HCT116 (cell line): ENCODE measurements at regions not wholly inside any gene's neighbourhood (a gene's known extent, or its start where the extent isn't known, plus 50 kb on each side); places are given as distances from the start of the nearest gene placed in this dataset.

Experiments used
- ATAC-seq: fragments of 200-7000 bp; cut with Tn5 transposase; 2 replicates; pipeline ENCODE4 v1.9.1; 2020; ENCODE audit warnings: mild to moderate bottlenecking, moderate library complexity
- BruUV-seq: library from RNA; stranded (reverse); fragments of 400-500 nt; replicated peaks from 2 replicates; lab custom pipeline; 2021; lab: Mats Ljungman, UMichigan
- CTCF ChIA-PET: fragments of 300-600 bp; sonication (Branson Sonifier 250); formaldehyde crosslinking; loops from one replicate; lab custom pipeline; 2021; ENCODE audit warnings: antibody characterized with exemption; lab: Charles Lee
- POLR2A ChIA-PET: fragments of 300-600, 350-600 bp; sonication (Branson Sonifier 250); formaldehyde crosslinking; loops from one replicate; lab custom pipeline; 2021; ENCODE audit warnings: antibody characterized with exemption; lab: Charles Lee
- RAD21 ChIA-PET, 2 experiments: fragments of 300-600 bp; sonication (Branson Sonifier 250); formaldehyde crosslinking; loops; one replicate each; lab custom pipeline; 2023; ENCODE audit warnings: low total read pairs in 2 of 2; ENCODE audit not compliant: uncharacterized antibody in 2 of 2, unreplicated experiment in 2 of 2, low non-redundant PET in 1 of 2; lab: Charles Lee
- DNase-seq: peaks from one replicate; pipeline ENCODE4 v3.0.0-alpha.2; 2010; ENCODE audit warnings: low read depth, low spot score
- H2AFZ ChIP-seq: fragments of 200-600 bp; shearing (Covaris generic), sonication (generic); 2 replicates; pipeline ENCODE4 v1.6.1; 2017; ENCODE audit warnings: low read depth, mixed run types, mixed read lengths, antibody characterized with exemption, low read length; ENCODE audit not compliant: poor library complexity, severe bottlenecking
- H3K27ac ChIP-seq: 2 replicates; pipeline ENCODE4 v1.5.1; 2012; ENCODE audit warnings: low read depth, low read length
- H3K27me3 ChIP-seq: fragments of 200-600 bp; sonication (generic); 2 replicates; pipeline ENCODE4 v1.6.1; 2016; ENCODE audit warnings: mixed run types, low read length, mixed read lengths; ENCODE audit not compliant: insufficient read depth
- H3K36me3 ChIP-seq, 2 experiments: fragments of 200-500 bp in 1 of 2; fragments of 200-600 bp in 1 of 2; sonication (Bioruptor generic) in 1 of 2; sonication (generic) in 1 of 2; 2 replicates each; pipeline versions ENCODE4 v1.5.1 to v1.6.1; 2014 to 2016; ENCODE audit warnings: low read length in 2 of 2, inconsistent platforms in 1 of 2, mixed read lengths in 1 of 2, mixed run types in 1 of 2; ENCODE audit not compliant: insufficient read depth in 2 of 2, control insufficient read depth in 1 of 2
- H3K4me1 ChIP-seq, 2 experiments: fragments of 200-600 bp in 1 of 2; sonication (generic) in 1 of 2; 2 replicates each; pipeline versions ENCODE4 v1.5.1 to v1.6.1; 2012 to 2017; ENCODE audit warnings: low read length in 2 of 2, inconsistent platforms in 1 of 2, mild to moderate bottlenecking in 1 of 2, mixed read lengths in 1 of 2, mixed run types in 1 of 2, moderate library complexity in 1 of 2; ENCODE audit not compliant: insufficient read depth in 2 of 2, control insufficient read depth in 1 of 2
- H3K4me2 ChIP-seq: fragments of 200-600 bp; sonication (generic); 2 replicates; pipeline ENCODE4 v1.6.1; 2017; ENCODE audit warnings: mixed run types, low read length, mixed read lengths
- H3K4me3 ChIP-seq, 2 experiments: fragments of 200-600 bp in 1 of 2; sonication (generic) in 1 of 2; replicated peaks in 1 of 2; 2 replicates each; pipeline ENCODE4 v1.5.1; 2011 to 2016; ENCODE audit warnings: low read length in 2 of 2, control low read depth in 1 of 2, low read depth in 1 of 2, mild to moderate bottlenecking in 1 of 2, mixed read lengths in 1 of 2, mixed run types in 1 of 2
- H3K79me2 ChIP-seq: fragments of 200-600 bp; sonication (generic); 2 replicates; pipeline ENCODE4 v1.6.1; 2017; ENCODE audit warnings: mild to moderate bottlenecking, mixed run types, low read length, moderate library complexity, mixed read lengths; ENCODE audit not compliant: insufficient read depth
- H3K9ac ChIP-seq: fragments of 200-600 bp; sonication (generic); 2 replicates; pipeline ENCODE4 v1.6.1; 2016; ENCODE audit warnings: low read length, mixed read lengths
- H3K9me2 ChIP-seq: fragments of 200-600 bp; sonication (generic), shearing (Covaris generic); 2 replicates; pipeline ENCODE4 v1.6.1; 2017; ENCODE audit warnings: mixed run types, mild to moderate bottlenecking, moderate library complexity; ENCODE audit not compliant: insufficient read depth
- H3K9me3 ChIP-seq, 2 experiments: fragments of 200-500 bp in 1 of 2; fragments of 200-600 bp in 1 of 2; sonication (Bioruptor generic) in 1 of 2; sonication (generic) in 1 of 2; 2 replicates each; pipeline ENCODE4 v1.6.1; 2014 to 2017; ENCODE audit warnings: low read length in 2 of 2, mixed read lengths in 2 of 2, inconsistent platforms in 1 of 2, low read depth in 1 of 2, mild to moderate bottlenecking in 1 of 2, mixed run types in 1 of 2, moderate library complexity in 1 of 2; ENCODE audit not compliant: control insufficient read depth in 1 of 2, insufficient read depth in 1 of 2
- H4K20me1 ChIP-seq: fragments of 200-600 bp; sonication (generic), shearing (Covaris generic); 2 replicates; pipeline ENCODE4 v1.6.1; 2017; ENCODE audit warnings: mixed run types, mild to moderate bottlenecking, moderate library complexity; ENCODE audit not compliant: insufficient read depth
- CBX3 ChIP-seq: IDR thresholded peaks from 2 replicates; pipeline ENCODE4 v1.6.1; 2012; ENCODE audit warnings: low read depth
- CEBPB ChIP-seq: IDR thresholded peaks from 2 replicates; pipeline ENCODE4 v1.6.1; 2012; ENCODE audit warnings: low read depth
- EGR1 ChIP-seq: IDR thresholded peaks from 2 replicates; pipeline ENCODE4 v1.6.1; 2012; ENCODE audit warnings: low read depth
- ELF1 ChIP-seq: IDR thresholded peaks from 2 replicates; pipeline ENCODE4 v1.6.1; 2012; ENCODE audit warnings: low read depth, borderline replicate concordance
- EZH2 ChIP-seq: fragments of 200-600 bp; sonication (generic); IDR thresholded peaks from 2 replicates; pipeline ENCODE4 v1.6.1; 2017; ENCODE audit warnings: antibody characterized with exemption, mixed run types
- EZH2phosphoT487 ChIP-seq: fragments of 200-600 bp; IDR thresholded peaks from 2 replicates; pipeline ENCODE4 v1.6.1; 2018; ENCODE audit warnings: antibody characterized with exemption, borderline replicate concordance
- FOSL1 ChIP-seq: IDR thresholded peaks from 2 replicates; pipeline ENCODE4 v1.6.1; 2012; ENCODE audit warnings: low read depth
- JUND ChIP-seq: IDR thresholded peaks from 2 replicates; pipeline ENCODE4 v1.6.1; 2012
- POLR2A ChIP-seq: IDR thresholded peaks from 2 replicates; pipeline ENCODE4 v1.7.0; 2011; ENCODE audit warnings: borderline replicate concordance; ENCODE audit not compliant: insufficient read depth, insufficient read length; ENCODE audit errors: extremely low read depth
- POLR2AphosphoS5 ChIP-seq: IDR thresholded peaks from 2 replicates; pipeline ENCODE4 v1.6.1; 2011; ENCODE audit warnings: mild to moderate bottlenecking, low read depth, low read length, moderate library complexity
- RAD21 ChIP-seq: IDR thresholded peaks from 2 replicates; pipeline ENCODE4 v1.6.1; 2012; ENCODE audit warnings: low read depth, mild to moderate bottlenecking
- SP1 ChIP-seq: IDR thresholded peaks from 2 replicates; pipeline ENCODE4 v1.6.1; 2012; ENCODE audit warnings: low read depth
- SRF ChIP-seq: IDR thresholded peaks from 2 replicates; pipeline ENCODE4 v1.6.1; 2012; ENCODE audit warnings: low read depth
- TCF7L2 ChIP-seq: IDR thresholded peaks from 2 replicates; pipeline ENCODE4 v1.7.0; 2011; ENCODE audit warnings: borderline replicate concordance, inconsistent platforms; ENCODE audit not compliant: insufficient read depth, insufficient read length; ENCODE audit errors: extremely low read depth
- YY1 ChIP-seq: IDR thresholded peaks from 2 replicates; pipeline ENCODE4 v1.6.1; 2011; ENCODE audit warnings: low read length, low read depth, moderate library complexity, mild to moderate bottlenecking; ENCODE audit not compliant: insufficient replicate concordance; ENCODE audit errors: extremely low read depth
- ZFX ChIP-seq: fragments of 450-650 bp; IDR thresholded peaks from 2 replicates; pipeline ENCODE4 v1.6.1; 2017
- ZNF274 ChIP-seq: fragments of 200-500 bp; sonication (Bioruptor generic); IDR thresholded peaks from 2 replicates; pipeline ENCODE4 v1.6.1; 2014; ENCODE audit warnings: mild to moderate bottlenecking, low read depth, low read length, inconsistent platforms
- intact Hi-C: fragments of 100-400 bp; cut with micrococcal nuclease; formaldehyde crosslinking; loops from 2 replicates; pipeline ENCODE4 v1.10.0; 2022
- TF ChIP-seq, protein P1 (sequence below): IDR thresholded peaks from 2 replicates; pipeline ENCODE4 v1.6.1; 2011; ENCODE audit warnings: mild to moderate bottlenecking, low read length, moderate library complexity; ENCODE audit not compliant: insufficient replicate concordance; ENCODE audit errors: extremely low read depth

DNA sequence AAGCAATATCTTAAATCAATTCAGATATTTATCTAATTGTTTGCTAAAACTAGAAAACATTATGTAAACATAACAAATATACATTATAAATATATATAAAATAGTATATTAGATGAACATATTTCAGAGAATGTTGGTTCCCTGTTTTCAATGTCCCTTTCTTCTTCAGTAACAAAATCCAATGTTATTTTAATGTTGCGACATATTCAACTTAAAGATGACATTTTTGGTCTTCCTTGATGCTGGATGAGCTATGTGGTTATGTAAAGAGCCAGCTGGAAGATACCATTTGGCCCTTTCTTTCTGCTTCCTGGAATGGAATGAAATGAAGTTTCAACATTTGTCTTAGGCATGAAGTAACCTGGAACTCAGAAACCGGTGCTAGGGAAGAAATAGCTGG lies 668.1 kb upstream of the CDH6 start:
- POLR2A ChIA-PET = no interaction called here
- H3K4me3 ChIP-seq = no peak overlapping the region
- no peak overlapping the region for H3K9ac ChIP-seq
- BruUV-seq = no TSS peak
- H3K9me3 ChIP-seq = peaks cover 3 to 20% of the 10 kb centered on the region in 2 experiments; a peak in 3 of 4 replicates
- DNase-seq (no peak), ATAC-seq (no peak)
- no peak overlapping the region for H3K4me2 ChIP-seq
- intact Hi-C loops = no loop called here
- H3K27me3 ChIP-seq = no peaks in the 10 kb centered on the region
- H2AFZ ChIP-seq = no peak overlapping the region
- no peaks in the 10 kb centered on the region for H3K4me1 ChIP-seq
- no peaks in the 10 kb centered on the region for H4K20me1 ChIP-seq
- CTCF ChIA-PET = no interaction called here
- TF ChIP-seq FOSL1 (no peak), ELF1 (no peak), POLR2A (no peak), ZFX (no peak), TCF7L2 (no peak), EGR1 (no peak), ZNF274 (no peak)
- TF ChIP-seq, protein P1, sequence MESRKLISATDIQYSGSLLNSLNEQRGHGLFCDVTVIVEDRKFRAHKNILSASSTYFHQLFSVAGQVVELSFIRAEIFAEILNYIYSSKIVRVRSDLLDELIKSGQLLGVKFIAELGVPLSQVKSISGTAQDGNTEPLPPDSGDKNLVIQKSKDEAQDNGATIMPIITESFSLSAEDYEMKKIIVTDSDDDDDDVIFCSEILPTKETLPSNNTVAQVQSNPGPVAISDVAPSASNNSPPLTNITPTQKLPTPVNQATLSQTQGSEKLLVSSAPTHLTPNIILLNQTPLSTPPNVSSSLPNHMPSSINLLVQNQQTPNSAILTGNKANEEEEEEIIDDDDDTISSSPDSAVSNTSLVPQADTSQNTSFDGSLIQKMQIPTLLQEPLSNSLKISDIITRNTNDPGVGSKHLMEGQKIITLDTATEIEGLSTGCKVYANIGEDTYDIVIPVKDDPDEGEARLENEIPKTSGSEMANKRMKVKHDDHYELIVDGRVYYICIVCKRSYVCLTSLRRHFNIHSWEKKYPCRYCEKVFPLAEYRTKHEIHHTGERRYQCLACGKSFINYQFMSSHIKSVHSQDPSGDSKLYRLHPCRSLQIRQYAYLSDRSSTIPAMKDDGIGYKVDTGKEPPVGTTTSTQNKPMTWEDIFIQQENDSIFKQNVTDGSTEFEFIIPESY = no peak
- H3K9me2 ChIP-seq = no peaks in the 10 kb centered on the region
- no peaks in the 10 kb centered on the region for H3K79me2 ChIP-seq
- no peak overlapping the region for H3K27ac ChIP-seq
- H3K36me3 ChIP-seq = no peaks in the 10 kb centered on the region
- RAD21 ChIA-PET = no interaction called here

- Histone ChIP-seq H3K36me3 (no peaks in the 10 kb centered on the region), H3K27me3 (no peaks in the 10 kb centered on the region), H3K4me2 (no peak overlapping the region), H3K4me3 (no peak overlapping the region), H4K20me1 (no peaks in the 10 kb centered on the region), H3K9me3 (peaks cover 0 to 20% of the 10 kb centered on the region in 2 experiments; a peak in 3 of 4 replicates)
- CTCF ChIA-PET = no interaction called here
- no peak for DNase-seq
- POLR2A ChIA-PET = no interaction called here
- TF ChIP-seq YY1 (no peak), CBX3 (no peak), EZH2 (no peak), EGR1 (no peak), CEBPB (no peak), ZFX (no peak), ELF1 (no peak), SP1 (no peak), EZH2phosphoT487 (no peak), POLR2AphosphoS5 (no peak), POLR2A (no peak), JUND (no peak), SRF (no peak), RAD21 (no peak), ZNF274 (no peak), FOSL1 (no peak)
- TF ChIP-seq, protein P1 = no peak
- TF ChIP-seq, all 23 proteins: peak for 0
- ATAC-seq = no peak
- Histone ChIP-seq H3K4me1 (no peaks in the 10 kb centered on the region), H3K27ac (no peak overlapping the region), H3K9ac (no peak overlapping the region), H3K9me2 (no peaks in the 10 kb centered on the region), H2AFZ (no peak overlapping the region), H3K79me2 (no peaks in the 10 kb centered on the region)
- RAD21 ChIA-PET = no interaction called here
- BruUV-seq = no TSS peak
- intact Hi-C loops = no loop called here
These were observed 669.1 kb upstream of the CDH6 start for GRCh38 chr5:30524428-30524827.
